IPS DF 19.7 (cell line): ENCODE measurements at regions not wholly inside any gene's neighbourhood (a gene's known extent, or its start where the extent isn't known, plus 50 kb on each side); places are given as distances from the start of the nearest gene placed in this dataset.

Source experiments
- DNase-seq: peaks from one replicate; pipeline ENCODE4 v3.0.0-alpha.2; 2013; ENCODE audit warnings: low read depth, low spot score

DNA sequence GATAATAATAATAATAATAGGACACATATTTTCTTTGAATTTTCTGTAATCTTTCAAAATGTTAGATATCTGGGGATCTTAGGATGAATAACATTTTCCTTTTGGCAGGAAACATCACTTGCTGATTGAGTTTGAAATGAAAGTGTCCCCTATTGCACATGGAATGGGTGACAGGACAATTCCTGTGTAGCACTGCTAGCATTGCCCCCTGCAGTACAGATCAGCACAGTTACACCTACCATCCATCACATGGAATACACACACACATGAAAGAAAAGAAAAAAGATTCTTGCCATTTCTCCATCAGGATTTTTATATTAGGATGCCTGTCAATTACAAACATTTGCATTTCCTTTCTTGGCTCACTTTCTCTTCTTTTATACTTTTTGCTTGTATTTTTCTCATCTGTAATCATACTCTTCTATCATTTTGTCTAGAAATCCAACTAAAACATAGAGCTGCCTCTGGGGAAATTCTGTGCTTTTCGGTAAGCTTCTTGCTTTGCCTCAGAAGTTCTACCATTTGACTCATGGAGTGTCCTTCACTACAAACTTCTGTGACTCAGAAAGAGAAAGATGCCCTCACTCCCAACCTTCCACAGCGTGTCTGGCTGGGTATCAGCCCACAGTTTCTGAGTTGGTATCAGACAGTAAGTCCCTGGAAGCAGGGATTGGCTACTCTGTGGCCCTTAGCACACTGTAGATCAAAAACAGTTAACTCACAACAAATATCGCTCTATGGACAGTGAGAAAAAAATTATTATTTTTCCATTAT is 641.2 kb downstream of the PTPRC start:
- no peak for DNase-seq

GRCh38 chr1:199282751-199283305 is 644.0 kb downstream of the PTPRC start:
- no peak for DNase-seq

- no peak for DNase-seq
These were observed 645.0 kb downstream of the PTPRC start for GRCh38 chr1:199283794-199284193.

- no peak for DNase-seq
These were observed 648.4 kb downstream of the PTPRC start for GRCh38 chr1:199287206-199287605.

DNA sequence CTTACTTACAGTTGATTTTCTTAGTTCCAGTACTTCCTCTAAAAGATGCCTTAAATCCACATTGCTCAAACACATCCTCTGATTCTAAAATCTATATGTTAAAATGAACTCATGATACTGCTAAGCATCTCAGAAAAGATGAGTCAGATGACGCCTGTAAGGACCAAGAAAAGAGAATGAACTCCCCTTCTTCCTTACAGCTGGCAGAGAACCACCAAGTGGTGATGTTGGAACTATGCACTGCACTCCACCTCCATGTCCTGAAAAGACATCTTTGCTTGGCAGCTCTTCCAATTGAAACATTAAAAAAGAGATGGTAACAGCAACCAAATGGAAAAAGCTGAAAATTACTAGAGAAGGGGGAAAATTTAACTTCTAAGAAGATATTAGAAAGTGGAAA is 648.8 kb downstream of the PTPRC start:
- DNase-seq = no peak

DNA sequence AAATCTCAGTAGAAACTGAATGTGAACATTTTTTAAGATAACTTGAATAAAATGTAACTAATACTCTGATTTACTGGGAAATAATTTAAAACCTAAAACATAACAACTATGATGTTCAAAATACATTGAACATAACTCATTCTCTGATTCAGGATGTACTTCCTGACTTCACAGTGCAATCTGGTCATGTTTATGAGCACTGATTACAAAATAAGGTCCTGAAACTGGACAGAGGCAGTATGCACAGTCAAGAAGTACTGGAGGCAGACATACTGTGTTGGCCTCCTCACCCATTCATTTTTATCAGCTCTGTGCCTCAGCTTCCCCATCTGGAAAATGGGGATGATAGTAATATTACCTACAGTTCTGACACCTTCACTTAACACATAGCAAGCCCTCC is 651.3 kb downstream of the PTPRC start:
- no peak for DNase-seq

DNA sequence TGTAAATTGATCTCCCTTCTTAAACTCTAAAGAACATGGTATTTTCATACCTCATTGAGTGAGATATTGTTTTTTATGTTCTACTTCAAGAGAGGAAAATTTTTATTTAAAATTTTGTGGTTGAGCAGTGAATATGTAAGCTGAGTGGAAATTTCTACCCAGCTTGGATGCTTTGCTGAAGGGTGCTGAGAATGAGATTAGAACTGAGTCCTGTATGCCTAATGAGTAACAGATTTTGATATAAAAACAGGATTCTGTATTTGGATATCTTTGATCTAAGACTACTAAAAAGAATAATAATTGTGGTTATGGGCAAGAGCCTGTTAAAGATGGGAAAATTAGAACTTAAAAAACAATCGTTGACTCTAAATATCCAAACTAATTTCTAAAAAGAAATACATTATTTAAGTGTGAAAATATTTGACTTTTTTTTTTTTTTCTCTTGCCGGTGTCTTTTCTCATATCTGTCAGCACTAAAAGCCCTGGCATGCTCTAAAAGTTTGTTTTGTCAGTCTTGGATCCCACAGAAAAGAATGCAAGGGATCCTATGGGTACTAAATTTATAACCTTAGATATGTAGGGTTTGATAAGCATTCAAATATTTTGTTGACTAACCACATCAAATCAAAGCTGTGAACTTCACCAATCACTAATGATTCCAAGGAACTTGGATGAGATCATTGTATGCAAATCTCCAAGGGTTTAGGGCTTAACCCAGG is 652.3 kb downstream of the PTPRC start:
- DNase-seq = no peak

DNA sequence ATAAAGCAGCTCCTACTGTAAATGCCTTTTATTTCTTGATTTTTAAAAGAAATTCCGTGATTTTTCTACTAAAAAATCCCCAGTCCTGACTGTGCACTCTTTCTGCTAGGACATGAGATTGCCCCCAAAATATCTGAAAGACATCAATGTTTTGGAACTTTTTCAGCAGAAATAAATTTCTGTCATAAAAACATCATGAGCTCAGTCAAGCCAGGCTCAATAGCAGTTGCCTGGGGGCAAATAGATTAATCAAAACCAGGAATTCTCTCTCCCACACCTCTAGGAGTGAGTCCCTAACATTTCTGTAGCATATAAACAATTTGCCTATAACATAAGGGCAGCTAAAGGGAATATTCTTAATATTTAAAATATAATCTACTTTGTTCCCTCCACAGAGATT is 654.1 kb downstream of the PTPRC start:
- no peak for DNase-seq

DNA sequence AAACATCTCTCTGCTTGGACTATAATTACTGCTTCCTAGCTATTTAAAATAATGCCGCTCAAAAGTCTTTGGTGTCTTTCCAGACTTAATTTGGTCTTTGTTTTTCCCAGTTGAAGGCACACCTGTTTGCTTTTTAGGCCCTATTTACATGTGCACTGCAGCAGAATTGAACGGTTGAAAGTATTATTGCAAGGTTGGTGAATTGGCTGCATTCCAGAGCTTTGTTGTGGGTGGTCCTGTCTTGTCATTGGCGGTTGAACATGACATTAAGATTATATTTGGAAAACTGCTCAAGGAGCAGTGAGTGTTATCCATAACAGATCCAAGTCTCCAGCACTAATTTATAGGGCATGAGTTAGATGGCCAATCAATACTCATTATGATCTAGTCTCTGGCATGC is 656.3 kb downstream of the PTPRC start:
- no peak for DNase-seq

GRCh38 chr1:199297174-199297573 is 658.3 kb downstream of the PTPRC start:
- no peak for DNase-seq

- DNase-seq = no peak
These were observed 659.0 kb downstream of the PTPRC start for GRCh38 chr1:199297887-199298286.

GRCh38 chr1:199298825-199299224 is 660.0 kb downstream of the PTPRC start:
- DNase-seq = no peak

GRCh38 chr1:199301472-199302217 is 662.8 kb downstream of the PTPRC start:
- DNase-seq = no peak

DNA sequence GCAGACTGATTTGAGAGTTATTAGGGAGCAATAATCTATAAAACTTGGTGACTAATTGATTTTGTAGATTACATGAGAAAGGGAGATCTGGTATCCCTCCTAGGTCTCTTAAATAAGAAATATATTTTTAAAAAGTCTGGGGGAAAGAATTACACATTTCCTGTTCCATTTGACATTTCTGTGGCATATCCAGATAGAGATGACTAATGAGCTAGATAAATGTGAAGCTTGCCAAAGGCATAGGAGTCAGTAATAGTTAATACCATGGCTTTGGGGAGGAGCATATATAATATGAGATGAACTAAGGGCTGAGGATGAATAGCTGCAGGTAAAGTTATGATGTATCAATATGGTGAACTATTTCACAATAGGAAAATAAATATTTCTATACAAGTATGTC is 663.7 kb downstream of the PTPRC start:
- no peak for DNase-seq

- DNase-seq = no peak
These were observed 664.2 kb downstream of the PTPRC start for GRCh38 chr1:199303035-199303434.

- DNase-seq = no peak
These were observed 666.2 kb downstream of the PTPRC start for GRCh38 chr1:199305053-199305452.

DNA sequence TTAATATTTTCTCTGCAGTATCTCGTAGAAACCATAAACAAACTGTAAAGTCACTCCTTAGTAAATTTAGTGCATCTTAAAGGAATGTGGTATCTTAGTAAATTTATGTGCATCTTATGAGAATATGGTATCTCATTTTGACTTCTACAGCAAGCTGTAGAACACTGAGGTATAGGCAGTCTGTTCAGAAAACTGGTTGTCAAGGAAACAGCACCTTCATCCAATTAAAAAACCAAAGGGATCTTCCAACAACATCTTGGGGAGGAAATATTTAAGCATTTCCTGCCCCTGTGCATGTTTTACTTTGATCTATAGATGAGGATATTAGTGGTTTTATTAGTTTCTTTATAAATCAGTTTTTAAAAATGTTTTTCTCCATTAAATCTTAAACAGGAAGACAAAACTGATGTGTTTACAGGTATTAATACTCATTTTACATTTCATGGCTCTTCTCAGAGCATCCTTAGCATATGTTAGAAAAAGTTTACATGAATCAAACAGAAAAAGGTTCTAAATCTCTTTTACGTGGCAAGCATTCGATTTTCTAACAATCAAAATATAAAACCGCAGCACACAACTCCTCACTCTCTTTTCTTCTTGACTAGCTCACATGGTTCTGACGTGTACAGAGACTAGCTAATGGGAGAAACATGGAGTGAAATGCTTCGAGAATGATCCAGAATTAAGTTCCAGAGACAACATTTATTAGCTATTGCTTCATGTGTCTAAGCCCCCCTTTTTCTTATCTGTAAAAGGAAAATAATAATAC is 668.8 kb downstream of the PTPRC start:
- no peak for DNase-seq

- no peak for DNase-seq
These were observed 669.6 kb downstream of the PTPRC start for GRCh38 chr1:199308349-199308846.

DNA sequence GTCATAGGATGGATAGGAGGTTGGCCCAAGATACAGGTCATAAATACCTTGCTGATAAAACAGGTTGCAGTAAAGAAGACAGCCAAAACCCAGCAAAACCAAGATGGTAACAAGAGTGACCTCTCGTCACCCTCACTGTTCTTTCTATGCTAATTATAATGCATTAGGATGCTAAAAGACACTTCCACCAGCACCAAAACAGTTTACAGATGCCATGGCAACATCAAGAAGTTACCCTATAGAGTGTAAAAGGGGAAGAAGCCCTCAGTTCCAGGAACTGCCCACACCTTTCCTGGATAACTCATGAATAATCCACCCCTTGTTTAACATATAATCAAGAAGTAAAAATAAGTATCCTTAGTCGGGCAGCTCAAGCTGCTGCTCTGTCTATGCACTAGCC is 671.9 kb downstream of the PTPRC start:
- peak; percentile 30 for DNase-seq

DNA sequence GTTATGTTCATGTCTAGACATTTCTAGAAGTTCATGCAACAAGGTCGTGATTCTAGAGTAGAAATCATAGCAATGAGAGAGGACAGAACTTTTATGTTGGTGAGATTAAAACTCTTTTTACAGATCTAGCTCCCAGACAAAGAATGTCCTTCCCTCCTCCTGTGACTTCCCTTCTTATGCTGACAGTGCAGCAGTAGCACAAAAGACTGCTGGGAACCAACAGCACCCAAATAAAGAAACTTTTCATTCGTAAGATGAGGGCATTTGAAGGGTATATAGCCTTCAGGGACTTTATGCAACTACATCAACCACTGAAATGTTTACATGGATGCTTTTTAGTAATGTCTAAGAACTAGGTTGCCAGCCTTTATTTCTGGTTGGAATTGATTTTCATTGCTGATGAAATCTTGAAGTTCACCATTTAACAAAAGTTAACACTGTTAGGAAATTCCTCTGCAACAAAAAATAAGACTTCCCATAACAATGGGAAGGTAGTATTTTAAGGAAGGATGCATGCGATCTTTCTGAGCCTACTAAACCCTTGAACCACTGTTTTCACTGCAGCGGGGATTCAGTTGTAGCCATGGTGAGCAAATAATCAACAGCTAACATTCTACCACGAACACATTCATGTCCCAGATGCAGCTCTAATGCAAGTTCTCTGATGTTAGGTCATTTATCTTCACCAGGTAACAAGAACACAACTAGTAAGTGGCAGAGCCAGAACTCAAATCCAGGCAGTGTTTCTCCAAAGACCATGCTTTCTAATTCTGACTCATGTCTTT is 672.8 kb downstream of the PTPRC start:
- DNase-seq = no peak
